ENCODE measurements at regions not wholly inside any gene's neighbourhood (a gene's known extent, or its start where the extent isn't known, plus 50 kb on each side); places are given as distances from the start of the nearest gene placed in this dataset.
A peak's percentile ranks its signal among the peaks of the same experiment; 100 is the strongest.

DNA sequence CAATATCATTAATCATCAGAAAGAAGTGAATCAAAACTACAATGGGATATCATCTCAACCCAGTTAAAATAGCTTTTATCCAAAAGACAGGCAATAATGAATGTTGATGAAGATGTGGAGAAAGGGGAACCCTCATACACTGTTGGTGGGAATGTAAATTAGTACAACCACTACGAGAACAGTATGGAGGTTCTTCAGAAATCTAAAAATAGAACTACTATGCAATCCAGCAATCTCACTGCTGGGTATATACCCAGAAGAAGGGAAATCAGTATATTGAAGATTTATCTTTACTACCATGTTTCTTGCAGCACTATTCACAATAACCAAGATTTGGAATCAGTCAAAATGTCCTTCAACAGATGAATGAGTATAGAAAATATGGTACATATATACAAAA lies 189.8 kb downstream of the HHIPL2 start:
- DNase-seq: no peak

DNA sequence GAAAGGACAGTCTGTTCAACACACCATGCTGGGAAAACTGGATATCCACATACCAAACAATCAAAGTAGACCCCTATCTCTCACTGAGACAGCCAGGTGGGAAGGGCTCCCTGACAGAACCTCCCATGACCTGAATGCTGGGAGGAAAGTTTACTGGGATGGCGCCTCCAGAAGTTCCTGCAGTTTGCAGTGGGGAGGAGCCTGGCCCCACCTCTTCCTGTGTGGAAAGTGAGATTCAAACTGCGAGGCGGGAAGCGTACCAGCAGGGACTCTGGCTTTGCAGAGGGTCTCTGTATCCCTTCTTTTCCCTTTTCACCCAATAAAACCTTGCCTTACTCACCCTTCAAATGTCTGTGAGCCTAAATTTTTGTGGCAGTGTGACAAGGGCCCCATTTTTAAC lies 190.7 kb downstream of the HHIPL2 start:
- no peak for DNase-seq

DNA sequence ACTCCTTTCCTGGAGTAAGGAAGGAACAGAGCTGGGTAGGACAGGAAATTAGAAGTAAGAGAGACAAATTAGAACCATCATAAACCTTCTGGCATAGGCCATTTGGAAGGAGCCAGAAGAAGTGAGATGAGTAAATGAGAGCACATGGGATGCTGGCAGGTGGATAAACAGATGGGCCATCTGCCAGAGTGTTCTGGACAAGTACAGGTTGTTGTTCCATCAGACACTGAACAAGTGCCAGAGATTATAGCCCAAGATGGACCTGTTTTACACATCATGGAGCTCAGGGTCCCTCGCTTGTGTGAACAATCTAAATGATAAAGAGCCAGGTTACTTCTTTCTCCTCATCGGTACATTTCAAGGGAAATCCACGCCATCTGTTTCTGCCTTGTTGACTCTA lies 200.3 kb downstream of the HHIPL2 start:
- no peak for DNase-seq

DNA sequence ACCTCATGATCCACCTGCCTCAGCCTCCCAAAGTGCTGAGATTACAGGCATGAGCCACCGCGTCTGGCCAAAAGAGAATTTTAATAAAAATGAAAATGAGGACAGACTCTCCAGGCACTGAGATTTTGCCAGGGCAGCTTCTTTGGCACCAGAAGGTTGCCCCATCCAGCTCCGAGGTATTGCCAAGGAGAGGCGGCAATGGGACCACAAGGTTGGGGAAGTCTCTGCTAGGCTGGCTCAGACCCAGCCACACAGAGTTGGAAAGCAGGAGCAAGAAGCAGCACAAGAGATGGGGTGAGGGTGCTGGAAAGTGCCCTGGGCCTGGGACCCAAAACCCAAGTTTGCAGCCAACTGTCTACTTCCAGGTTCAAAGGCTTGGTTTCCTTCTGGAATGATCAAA lies 200.9 kb downstream of the HHIPL2 start:
- no peak for DNase-seq

DNA sequence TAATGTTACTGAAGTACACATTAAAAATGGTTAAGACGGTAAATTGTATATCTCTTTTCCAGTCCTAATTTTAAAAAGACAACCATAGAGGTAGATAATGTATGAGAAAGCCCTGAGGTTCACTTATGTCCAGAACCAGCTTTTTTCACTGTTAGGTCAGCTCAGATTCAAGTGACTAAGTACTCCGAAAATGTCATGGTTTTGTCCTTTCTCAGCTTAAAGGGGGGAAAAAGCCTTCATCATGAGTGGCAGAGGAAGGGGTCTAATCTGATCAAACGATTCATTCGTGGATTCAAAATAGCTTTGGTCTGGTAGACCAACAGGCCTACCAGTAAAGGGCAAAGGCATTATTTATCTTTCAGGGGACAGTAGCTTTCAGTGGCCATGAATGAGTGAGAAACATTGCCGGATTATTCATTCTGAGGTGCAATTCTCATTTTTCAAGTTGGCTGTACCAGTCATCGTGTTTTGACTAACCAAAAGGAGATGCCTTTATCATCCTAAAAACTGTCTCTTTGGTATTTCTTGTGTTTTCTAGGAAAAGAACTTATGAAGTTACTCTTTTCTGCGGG lies 208.4 kb downstream of the HHIPL2 start:
- no peak for DNase-seq

DNA sequence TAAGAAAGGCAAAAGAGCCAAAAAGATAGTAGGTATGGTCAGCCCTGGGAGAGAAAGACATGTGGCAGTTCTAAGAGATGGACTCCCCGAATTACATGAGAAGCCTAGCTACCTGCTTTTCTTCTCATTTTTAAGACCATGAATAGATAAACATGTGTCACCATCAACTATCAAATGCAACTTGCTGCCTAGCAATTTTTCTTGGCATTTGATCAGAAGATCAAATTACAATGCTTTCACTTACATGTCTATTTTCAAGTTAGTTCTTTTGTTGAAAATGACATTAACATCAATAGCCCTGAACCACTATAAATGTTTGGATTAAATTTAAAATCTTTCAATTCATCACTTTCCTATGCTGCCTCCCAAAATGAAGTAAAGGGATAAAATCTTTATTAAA lies 212.3 kb downstream of the HHIPL2 start:
- no peak for DNase-seq

DNA sequence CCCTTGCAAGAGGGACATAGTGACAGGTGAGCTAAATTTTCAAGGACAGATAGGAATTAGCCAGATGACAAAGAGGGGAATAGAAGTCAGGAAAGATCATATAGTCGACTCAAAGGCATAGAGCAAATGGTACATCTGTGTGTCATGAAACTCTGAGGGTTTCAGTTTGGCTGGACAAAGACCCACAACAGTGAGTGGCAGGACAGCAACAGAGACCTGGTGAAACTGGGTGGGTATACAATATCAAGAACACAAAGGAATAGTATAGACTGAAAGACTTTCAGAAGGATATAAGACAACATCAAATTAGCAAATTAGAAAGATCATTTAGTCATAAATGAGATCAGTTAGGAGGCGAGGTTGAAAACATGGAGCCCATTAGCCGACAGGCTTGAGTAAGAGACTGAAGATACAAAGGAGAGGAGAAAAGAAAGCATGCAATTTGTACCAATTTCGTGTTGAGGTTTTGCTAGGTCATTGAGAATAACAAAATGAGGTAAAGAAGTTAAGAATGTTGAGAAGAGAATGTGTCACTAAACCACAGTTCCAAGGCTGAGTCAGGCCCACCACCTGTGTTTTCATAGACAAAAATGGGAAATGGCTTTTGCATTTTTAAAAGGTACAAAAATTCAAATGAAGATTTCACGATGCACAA lies 213.8 kb downstream of the HHIPL2 start:
- no peak for DNase-seq

DNA sequence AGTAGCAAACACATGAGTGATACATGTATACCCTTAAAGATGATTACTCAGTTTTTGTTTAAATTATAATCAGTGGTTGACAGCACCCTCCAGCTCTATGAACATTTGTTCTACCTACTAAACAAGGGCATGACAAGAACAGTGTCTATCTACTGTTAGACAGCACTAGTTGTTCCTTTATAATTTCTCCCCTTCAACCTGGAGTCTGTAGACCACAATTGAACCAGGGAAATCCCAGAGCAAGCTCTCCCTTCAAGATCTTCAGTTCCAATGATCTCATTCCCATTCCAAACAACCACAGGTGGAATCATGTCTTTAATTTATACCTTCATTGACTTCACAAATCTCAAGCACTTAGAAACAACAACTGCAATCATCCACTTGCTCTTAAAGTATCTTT lies 216.1 kb downstream of the HHIPL2 start:
- no peak for DNase-seq

DNA sequence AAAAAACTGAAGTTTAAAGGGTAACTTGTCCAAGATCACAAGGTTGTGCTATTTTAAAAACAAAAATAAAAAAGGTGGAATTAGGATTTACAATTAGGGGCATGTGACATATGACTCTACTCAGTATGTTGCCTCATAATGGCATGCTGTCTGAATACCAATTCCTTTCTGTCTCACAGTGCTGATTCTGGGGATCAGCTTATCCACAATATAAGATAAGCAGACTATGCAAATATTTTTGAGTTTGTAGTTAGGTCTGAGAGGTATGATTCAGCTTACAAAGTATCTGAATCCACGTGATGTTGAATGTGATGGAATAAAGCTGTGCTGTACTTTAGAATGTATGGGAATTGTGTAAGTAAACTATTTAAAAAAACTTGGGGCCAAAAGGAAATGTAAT lies 216.6 kb downstream of the HHIPL2 start:
- no peak for DNase-seq

DNA sequence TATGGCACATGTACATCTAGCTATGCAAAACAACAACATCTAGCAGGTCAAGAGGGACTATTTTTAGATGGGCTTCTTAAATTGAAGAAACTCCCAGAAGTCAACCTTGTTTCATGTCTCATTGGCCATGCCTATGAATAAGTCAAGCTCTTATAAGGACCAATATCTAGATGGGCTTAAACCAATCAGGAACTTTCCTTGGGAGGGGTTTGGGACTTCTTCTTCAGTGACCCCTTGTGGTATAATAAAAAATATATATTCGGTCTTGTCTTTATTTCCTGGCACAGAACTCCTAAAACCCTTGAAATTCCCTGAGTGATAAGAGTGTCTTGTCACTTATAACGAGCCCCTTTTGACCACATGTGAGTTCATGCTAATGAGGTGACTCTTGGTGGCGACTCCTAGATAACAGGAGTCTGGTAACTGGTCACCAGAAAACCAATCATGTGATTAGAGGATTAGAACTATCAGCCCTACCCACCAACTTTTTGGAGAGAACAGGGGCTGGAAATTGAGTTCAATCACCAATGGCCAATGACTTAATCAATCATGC lies 218.3 kb downstream of the HHIPL2 start:
- no peak for DNase-seq

DNA sequence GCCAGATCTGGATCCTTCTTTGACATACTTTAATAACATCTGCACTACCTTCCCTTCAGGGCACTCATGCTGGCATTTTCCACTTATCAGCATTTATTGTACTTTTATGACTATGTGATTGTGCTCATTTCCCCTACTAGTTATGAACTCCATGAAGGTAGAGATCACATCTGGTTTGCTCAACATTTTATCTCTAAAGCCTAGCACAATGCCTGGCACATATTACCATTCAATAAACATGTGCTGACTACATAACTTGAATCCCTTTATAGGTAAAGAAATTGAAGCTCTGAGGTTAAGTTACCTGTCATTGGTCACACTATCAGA lies 221.2 kb downstream of the HHIPL2 start:
- no peak for DNase-seq

DNA sequence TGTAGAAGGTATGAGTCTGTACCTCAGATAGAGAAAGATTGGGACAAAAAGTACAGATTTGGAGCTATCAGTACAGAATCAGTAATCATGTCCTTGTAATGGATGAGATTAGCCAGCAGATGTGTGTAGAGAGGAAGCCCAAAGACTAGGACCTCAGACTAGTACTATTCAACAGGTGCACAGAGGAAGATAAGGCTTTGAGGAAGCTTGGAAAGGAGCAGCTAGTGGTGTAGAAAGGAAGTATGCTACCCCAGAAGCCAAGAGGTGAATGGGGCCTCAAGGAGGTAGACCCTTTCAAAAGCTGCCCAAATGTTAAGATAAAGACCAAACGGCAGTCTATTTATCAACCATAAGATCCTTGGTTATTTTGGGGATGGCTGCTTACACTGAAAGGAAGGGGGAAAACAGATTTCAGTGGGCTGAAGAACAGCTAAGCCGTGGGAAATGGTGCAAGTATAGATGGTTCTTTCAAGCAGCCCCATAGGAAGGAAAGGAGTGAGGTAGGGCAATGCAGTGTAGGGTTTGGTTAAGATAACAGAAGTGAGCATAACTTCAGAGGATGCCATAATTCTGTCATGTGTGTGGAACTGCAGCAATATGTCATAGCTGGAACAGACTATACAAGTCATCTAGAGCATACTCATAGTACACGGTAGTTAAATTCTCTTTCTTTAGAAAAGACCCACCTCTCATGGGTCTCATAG lies 221.7 kb downstream of the HHIPL2 start:
- no peak for DNase-seq

DNA sequence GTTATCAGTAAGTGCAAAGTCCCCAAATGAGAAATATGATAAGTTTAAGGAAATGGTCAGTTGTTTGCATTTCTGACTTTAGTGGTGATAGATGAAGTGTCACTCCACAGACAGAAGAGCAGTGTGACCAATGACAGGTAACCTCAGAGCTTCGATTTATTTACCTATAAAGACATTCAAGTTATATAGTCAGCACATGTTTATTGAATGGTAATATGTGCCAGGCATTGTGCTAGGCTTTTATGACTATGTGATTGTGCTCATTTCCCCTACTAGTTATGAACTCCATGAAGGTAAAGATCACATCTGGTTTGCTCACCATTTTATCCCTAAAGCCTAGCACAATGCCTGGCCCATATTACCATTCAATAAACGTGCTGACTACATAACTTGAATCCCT lies 222.4 kb downstream of the HHIPL2 start:
- no peak for DNase-seq

DNA sequence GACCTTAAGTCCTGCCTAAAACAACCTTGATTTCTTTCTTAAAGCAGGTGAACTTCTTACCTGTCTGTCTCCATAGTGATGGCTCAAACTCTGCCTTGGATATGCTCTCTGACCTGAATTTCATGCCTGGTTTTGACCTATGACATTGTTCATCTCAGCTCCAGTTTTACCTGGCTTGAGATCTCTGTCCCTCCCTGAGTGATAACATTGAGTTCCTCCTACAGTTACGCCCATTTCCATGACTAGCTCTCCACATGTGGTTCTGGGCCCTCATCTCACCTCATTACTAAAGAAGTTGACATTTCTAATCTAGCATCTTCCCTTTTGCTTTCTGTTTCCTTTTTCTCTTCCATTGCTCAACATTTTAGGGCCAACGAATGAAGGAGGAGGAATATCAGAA lies 233.1 kb downstream of the HHIPL2 start:
- no peak for DNase-seq

DNA sequence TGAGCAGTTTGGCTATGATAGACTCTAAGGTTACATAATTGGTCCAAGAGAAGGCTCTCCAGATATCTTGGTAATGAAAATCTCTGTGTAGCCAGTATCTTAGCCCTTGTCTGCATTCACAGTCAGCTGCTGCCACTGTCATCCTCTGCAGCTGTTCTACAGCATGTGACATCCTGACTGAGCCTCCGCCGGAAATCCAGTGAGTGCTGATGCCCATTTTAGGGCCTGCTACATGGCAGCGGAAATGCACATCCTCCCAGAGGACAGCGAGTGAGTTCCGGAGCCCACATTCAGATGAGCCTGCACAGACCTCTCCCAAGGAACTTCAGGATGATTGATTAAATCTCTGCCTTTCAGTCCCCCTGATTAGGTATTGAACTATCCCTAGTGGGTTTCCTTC lies 237.1 kb downstream of the HHIPL2 start:
- DNase-seq: peak; percentile 48

DNA sequence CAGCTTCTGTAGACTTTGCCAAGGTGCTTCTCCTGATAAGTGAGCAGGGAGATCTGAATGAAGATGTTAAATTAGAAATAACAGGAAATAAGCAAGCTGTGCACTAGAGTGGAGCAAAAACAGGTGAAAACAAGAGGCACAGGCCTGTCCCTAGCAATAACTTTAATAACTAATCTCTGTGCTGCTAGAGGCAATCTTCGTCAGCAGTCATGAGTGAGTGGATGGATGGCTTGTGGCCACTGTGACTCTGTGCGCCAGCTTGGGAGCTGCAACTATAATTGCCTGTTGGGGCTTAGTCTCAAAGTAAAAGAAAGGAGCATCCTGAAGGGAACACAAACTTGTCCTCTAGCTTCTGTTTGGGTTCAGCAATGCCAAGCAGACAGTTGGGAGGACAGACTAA lies 240.3 kb downstream of the HHIPL2 start:
- no peak for DNase-seq

DNA sequence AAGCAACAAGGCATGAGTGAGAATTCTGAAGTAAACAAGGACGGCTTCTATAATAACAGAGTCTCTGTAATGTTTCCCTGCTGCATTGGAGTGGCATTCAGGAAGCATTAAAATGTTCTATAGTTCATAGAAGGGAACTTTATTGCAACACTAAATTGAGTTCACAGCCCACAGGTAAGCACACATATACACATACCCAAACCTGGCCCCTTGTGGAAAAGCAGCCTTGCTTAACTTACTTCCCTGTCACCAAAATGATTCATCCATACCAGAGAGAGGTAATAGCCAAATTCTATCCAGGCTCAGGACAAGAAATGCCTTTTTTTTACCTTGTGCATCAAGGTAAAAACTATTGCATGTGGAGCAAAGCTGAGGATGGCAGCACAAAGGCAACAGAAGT lies 241.4 kb downstream of the HHIPL2 start:
- DNase-seq: no peak

DNA sequence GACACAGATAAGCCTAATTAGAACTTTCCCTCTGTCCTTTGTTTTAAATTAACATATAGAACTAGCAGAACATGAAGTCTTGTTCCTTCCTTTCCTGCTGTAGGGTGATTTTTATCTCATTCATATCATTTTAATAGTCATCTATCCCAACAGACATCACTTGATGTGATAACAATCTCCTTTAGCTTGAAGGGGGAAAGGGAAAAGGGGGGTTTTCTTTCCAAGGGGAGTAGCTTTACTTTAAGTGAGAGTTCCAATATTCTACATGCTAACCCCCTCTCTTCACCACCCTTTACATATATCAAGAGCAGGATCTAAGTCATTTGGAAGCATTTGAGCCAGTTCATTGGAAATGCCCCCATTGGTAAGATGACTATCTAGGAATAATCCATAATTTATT lies 241.9 kb downstream of the HHIPL2 start:
- DNase-seq: no peak

DNA sequence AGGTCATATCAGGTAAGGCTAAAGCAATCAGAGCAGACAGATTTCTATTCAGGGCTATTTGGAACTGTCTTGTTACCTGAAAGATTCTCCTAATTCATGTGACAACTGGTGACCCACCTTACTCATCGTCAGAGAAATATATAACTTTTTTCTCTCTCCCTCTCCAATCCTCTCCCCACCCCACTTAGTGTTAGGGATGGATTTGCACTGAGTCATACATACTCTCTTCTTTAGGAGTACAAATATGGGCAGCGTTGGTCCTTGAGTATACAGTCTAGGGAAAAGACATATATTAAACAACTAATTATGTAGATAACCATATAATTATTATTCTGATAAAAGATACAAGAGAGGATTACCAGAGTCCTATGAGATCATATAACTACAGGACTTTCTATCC lies 246.3 kb downstream of the HHIPL2 start:
- no peak for DNase-seq

DNA sequence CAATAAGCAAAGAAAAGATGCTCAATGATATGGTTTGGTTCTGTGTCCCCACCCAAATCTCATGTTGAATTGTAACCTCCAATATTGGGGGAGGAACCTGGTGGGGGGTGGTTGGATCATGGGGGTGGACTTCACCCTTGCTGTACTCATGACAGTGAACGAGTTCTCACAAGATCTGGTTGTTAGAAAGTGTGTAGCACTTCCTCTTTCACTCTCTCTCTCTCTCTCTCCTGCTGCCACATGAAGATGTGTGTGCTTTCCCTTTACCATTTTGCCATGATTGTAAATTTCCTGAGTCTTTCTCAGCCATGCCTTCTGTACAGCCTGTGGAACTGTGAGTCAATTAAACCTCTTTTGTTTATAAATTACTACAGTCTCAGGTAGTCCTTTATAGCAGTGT lies 248.4 kb downstream of the HHIPL2 start:
- DNase-seq: no peak

DNA sequence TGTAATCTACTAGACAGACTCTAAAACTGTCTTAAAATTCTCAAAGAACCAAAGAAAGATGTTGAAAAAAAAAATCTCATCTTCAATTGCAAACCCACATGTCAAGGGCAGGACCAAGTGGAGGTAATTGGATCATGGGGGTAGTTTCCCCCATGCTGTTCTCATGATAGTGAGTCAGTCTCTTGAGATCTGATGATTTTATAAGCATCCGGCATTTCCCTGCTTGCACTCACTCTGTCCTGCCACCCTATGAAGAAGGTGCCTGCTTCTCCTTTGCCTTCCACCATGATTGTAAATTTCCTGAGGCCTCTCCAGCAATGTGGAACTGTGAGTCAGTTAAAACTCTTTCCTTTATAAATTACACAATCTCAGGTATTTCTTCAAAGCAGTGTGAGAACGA lies 257.0 kb downstream of the HHIPL2 start:
- DNase-seq: no peak

DNA sequence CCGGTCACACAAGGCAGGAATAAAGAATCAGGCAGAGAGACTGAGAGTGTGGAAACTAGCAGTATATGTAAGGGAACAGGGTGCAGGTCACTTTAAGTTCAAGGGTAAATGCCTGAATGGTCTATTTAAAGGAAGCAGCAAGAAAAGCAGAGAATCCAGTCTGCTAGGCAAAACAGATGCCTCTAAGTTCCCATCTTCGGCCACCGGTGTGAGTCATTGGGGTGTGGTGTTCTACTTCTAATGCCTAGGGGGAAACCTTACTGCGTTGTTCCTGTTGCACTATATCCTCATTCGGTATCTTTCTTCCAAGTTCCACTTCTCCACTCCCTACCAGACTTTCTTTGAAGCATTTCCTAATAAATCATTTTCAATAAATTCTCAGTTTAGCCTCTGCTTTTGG lies 259.9 kb downstream of the HHIPL2 start:
- DNase-seq: no peak

DNA sequence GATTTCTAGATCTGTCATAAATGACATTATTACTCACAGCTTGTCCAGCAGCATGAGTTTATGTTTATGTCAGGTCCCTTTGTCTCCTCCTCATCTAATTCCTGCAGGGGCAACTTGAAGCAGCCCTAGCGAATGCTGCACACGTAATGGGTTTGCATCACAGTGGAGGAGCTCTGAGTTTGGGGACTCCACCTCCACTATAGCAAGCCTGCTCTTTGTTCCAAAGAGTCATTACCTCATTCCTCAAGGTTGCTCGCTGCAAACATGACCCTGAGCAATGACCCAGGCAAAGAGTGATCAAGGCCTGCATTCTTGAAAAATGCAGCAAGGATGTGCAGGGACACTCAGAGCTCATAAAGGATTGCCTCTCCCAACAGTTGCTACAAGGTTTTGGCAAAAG lies 261.9 kb downstream of the HHIPL2 start:
- DNase-seq: peak; percentile 67

DNA sequence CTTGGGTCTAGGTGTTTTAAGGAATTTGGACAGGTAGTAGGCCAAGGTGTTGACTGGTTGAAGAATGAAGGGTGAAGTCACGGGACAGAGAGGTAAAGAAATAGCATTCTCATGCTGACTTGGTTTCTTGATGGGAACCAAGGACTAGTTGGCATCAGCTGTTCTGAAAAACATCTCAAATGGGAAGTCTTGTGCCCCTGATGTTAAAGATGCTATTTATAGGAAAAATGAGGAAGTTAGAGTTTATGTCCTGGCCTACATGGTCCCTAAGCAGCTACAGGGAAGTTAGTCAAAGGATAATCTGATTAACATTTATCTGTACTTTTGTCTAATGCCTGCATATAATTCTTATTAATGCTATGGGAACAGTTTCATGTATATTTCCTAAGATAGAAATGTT lies 262.4 kb downstream of the HHIPL2 start:
- DNase-seq: no peak

DNA sequence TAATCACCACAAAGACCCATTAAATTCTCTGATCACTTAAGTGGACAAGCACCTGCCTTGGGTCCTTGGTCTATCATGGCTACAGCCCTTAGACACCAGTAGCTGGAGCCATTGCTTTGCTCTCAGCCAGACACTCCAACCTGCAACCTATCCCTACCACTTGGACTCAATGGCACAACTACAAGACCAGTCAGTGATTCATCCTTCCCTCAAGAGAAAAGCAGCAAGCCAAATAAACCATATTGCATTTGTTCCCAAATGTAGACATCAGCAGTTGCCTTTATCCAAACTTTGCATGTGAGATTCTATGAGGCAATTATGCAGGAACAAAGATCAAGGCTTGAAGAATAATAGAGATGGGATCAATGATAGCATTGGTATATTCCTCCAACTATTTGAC lies 263.4 kb downstream of the HHIPL2 start:
- no peak for DNase-seq
